ENCODE measurements at regions not wholly inside any gene's neighbourhood (a gene's known extent, or its start where the extent isn't known, plus 50 kb on each side); places are given as distances from the start of the nearest gene placed in this dataset.

DNA sequence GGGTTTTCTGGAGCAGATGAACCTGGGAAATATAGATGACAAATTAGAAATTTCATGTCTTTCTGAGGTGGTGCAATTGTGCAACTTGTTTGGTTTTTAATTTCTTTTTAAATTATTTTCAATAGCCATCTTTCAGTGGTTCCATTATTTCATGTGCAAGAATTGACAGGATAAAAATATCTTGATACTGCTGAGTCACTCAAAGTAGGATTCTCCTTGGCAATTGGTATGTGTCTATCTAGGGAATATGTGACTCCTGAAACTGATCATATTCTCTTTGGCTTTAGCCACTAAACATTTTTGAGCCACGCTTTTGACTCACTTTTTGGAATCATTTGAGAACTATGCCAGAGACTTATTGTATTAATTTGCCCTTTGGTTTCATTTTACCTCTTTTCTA lies 331.5 kb downstream of the KCNA4 start:
- TF ChIP-seq POLR2A (IDR thresholded peaks at IDR 0.05): no peak
- TF ChIP-seq, protein P1, sequence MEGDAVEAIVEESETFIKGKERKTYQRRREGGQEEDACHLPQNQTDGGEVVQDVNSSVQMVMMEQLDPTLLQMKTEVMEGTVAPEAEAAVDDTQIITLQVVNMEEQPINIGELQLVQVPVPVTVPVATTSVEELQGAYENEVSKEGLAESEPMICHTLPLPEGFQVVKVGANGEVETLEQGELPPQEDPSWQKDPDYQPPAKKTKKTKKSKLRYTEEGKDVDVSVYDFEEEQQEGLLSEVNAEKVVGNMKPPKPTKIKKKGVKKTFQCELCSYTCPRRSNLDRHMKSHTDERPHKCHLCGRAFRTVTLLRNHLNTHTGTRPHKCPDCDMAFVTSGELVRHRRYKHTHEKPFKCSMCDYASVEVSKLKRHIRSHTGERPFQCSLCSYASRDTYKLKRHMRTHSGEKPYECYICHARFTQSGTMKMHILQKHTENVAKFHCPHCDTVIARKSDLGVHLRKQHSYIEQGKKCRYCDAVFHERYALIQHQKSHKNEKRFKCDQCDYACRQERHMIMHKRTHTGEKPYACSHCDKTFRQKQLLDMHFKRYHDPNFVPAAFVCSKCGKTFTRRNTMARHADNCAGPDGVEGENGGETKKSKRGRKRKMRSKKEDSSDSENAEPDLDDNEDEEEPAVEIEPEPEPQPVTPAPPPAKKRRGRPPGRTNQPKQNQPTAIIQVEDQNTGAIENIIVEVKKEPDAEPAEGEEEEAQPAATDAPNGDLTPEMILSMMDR (IDR thresholded peaks at IDR 0.05): no peak

Data from thyroid gland (tissue), 4 donors.